NCI-H82 (cell line): ENCODE measurements at regions not wholly inside any gene's neighbourhood (a gene's known extent, or its start where the extent isn't known, plus 50 kb on each side); places are given as distances from the start of the nearest gene placed in this dataset.

ENCODE experiments used
- DNase-seq: peaks from one replicate; lab custom pipeline; 2025; lab: John Stamatoyannopoulos, UW

DNA sequence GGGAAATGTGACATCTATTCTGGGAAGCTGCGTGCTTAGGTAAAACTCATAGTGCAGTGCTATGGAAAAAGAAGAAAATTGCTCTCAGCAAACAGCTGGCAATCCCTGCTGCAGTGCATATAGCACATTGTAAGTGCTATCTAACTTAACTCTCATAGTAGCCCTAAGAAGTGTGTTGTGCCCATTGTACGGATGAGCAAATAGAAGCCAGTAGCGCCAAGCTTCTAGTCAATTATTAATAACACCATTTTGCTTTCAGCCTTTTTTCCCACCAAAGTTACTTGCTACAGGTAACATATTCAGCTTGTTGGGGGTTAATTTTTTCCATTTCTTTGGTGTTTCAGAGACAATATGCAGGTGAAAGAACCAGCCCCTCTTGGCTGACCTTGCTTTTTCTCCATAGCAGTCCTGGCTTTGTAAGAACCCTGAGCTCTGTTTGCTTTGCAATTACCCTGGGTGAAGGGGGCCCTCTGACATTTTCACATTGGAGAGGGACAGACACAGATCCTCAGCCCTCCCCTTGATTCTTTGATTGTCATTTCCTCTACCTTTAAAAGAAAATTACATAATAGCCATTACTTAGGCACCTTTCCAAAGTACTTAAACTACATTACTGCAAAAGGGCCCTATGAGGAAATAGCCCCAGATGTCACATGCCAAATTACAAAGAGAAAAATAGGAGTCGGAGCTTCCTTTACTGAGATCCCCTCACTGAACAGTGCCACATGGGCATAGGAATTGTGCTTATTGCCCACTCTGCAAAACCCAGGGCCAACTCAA, 576.2 kb upstream of the TBX3 start:
- no peak for DNase-seq

DNA sequence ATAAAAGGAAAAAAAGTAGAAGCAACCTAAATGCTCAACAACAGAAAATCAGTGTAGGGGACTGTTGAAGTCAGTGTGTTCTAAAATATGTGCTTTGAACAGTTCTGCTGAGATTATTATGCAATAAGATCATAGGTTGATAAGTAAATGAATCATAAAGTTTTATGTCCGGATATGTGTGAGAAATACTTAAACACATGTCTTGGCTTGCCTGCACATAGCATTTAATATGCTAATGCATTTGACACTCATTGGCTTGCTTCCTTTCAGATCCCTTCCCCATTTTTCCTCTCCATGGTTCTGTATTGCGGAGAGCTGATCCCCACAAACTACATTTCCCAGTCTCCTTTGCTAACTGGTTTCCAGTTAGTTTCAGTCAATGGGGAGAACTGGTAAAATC, 573.8 kb upstream of the TBX3 start:
- no peak for DNase-seq

DNA sequence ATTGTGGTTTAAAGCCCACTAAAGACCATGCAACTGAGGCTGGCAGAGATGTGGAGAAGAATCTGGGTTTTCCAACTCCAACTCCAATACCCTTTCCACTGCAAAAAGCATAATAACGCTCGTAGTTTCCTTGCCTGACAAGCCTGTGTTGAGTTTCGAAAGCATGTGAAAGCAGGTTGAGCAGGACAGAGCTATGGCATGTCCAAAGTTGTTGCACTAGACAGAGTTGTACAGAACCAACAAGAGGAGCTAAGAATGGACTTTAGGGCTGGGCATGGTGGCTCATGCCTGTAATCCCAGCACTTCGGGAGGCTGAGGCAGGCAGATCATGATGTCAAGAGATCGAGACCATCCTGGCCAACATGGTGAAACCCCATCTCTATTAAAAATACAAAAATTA, 572.0 kb upstream of the TBX3 start:
- DNase-seq: no peak

DNA sequence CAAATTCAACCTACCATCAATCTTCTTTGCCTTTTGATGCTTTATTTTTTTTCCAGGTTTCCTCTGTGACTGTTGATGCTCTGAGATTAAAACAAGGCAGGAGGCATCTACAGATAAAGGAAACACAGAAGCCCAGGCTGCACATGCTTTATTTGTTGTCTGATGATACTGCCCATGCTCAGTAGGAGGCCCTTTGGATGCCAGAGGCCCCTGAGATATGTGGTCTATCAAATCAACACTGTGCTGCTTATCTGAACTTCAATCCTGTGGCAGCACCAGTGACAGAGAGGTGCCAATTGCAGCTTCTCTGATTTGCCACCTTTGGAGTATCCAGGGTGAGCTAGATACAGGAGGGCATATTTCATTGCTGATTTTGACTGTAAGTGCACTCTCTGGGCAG, 571.3 kb upstream of the TBX3 start:
- DNase-seq: no peak

DNA sequence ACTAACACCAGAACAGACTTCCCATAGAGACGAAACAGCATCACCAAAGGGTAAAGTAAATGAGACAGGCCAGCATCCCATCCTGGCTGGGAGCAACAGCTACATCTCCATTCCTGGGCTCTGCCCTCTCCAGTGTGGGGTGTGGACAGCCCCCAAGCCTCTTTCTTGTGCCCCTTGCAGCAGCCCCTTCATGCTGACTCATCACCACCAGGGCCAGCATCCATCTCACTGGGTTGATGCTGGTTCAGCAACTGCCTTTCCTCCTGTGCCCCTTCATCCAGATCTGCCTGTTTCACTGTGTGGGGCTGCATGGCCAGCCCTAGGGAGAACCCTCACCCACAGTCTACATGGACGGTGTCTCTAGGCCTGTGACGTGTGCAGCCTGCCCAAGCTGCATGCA, 569.1 kb upstream of the TBX3 start:
- no peak for DNase-seq

DNA sequence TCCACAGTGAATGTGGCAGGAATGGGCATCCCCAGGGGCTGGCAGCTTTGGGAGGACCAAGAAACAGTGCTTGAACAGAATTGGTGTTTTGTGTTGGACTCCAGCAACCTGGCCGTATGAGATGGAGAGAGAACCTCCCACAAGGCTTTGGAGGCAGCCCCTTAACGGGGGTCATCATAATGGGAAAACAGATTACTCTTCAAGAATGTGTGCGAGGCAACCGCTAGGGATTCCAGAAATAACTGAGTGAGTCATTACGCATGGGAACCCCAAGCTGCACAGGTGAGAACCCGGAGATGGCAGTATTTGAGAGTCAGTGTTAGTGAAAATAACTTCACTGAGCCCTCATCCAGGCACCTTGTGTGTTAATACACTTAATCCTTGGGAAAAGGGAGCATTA, 567.8 kb upstream of the TBX3 start:
- no peak for DNase-seq

DNA sequence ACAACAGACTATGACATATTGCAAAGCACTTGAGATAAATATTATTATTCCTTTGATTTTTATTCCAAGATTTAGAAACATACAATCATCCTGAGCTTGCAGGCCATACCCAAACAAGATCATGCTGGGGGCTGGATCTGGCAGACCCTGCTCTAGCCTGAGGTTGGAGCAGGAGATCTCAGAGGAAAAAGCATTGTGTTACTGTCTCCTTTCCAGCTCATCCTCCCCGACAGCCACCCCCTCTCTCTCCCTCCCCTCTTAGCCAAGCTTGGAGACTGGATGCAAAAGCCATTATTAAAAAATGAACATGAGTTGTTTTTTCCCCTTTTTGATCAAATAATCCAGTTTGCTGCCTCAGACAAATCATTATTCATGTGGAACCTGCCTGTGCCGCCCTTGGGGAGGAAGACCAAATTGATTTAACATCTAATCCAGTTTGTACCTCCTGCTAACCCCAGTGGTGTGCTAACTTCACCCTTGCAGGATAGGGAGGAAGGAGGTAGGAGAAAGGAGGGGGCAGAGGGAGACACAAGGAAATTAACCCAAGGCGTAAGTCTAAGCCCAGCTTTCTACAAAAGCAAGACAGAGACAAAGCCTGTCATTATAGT, 565.8 kb upstream of the TBX3 start:
- peak; percentile 79 for DNase-seq

DNA sequence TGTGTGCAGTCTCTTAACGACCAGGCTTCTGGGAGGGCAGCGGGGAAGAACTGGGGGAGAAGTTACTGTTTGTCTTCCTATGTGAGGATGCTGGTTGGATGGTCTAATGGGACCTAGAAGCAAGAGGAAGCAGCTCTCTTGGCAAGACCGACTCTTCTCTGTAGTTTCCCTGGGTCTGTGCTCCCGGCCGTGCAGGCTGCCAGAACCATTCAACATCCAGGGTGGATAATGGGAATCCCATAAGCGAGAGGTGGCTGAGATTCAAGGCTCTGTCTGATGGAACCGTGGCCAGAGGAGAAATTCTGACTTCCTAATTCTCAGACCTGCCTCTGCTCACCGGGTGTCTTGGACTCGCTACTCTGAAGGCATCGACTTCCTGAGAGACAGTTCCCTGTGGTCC, 561.0 kb upstream of the TBX3 start:
- DNase-seq: no peak

DNA sequence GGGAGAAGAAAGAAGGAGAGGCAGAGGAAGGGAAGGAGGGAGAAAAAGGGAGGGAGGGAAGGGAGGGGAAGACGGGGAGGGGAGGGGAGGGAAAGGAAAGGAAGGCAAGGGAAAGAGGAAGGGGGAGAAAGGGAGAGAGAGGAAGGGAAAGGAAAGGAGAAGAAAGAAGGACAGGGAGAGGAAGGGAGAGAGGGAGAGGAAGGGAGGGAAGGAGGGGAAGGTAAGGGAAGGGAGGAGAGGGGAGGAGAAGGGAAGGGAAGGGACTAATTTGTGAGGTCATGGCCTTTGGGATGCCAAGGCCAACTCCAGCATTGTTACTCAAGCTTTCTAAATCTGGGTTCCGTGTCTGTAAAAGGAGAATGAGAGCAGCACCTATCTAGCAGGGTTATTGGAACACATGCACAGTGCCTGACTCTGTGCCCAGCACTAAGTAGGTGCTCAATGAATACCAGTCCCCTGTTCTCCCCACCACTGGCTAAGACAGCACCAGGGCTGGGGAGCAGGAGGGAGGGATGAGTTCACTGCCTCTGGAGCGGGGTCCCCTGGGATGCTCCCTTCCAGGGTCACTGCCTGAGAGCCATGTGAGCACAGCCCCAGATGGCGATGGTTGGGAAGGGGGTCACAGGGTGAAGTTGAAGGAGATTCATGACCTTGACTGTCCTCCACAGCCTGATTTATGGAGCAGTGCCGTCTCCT, 560.1 kb upstream of the TBX3 start:
- DNase-seq: no peak

DNA sequence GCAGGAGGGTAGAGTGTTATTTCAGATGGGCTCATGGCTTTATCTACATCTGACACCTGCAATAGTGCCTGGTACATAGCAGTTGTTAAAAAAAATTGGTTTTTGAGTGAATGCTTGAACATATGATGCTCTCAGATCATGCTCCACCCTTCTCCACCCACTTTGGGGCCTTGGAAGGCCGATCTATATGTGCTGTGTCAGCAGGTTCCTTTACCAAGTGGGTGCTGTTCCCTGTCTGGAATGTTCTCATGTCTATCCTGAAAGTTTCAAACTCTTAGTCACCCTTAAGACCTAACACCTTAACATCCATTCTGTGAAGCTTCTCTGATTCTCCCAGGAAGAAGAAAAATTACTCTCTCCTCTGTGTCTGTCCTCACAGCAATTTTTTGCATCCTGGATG, 556.3 kb upstream of the TBX3 start:
- DNase-seq: no peak

DNA sequence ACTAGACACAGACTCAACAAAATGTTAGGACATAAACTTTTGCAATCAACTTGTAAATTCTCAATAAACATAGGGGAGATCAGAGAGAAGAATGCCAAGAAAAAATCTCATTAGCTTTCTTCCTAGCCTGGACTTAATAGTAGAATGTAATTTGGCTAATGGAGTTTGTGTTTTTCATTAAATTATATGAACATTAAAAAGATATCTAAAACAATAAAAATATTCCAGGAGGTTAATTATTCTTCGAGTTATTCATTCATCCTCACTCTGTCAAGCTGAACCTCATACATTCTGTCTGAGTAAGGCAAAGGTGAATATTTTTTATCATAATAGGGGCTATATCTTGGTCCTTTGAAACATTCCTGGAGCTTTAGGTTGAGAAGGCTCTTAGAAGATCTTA, 551.9 kb upstream of the TBX3 start:
- DNase-seq: no peak

DNA sequence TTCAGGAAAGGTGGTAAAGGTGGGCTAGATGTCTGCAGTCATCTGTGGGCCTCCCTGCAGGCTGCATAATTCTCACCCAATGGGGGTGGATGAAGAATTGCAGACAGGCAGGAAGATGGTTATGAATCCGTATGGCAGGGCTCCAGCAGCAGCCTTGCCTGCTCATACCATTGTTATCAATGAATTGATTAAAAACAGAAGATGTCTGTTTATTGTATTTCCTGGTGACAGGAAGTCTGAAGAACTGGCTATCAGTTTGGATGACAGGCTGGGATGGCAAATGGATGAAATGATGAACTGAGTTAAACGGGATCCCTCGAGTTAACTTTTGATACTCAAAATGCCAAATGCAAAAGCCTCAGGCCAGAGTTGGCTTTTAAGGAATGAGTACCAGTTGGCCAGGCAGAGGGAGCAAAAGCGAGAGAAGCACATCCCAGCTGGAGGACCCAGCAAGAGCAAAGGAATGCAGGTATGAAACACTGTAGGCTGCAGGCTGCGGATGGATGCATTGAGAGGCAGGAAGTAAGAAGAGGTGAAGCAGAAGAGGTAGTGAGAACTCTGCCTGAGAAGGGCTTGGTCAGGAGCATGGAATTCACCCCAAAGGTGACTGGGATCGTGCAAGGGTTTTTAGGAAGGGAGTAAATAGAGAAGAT, 550.0 kb upstream of the TBX3 start:
- no peak for DNase-seq

DNA sequence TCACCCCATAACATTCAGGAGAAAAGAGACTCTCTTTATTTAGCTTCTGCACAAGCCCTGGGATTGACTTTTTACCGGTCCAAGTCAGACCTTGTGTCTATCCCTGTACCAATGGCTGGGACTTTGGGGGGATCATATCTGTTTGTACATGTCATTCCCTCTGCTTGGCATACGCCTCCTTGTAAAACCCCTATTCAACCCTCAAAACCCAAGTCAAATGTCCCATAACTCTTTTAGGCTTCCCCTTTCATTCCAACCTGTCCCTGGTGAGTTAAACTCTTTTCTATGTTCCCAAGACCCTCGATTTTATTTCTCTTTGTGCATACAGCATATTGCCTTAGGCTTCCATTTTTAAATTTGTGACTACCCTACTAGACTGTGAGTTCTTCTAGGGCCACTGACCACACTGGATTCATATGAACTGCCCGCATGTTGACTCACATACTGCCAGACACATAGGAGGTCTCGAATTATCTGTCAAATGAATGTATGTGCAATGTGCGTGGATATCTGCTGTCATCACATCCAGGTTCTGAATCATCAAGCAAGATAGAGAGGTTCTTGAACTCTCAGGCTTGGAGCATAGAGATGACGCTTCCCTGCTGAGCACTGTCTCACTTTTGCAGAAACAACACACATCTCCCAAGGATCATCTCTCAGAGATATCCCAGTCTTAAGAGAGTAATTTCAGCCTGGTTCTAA, 548.6 kb upstream of the TBX3 start:
- no peak for DNase-seq

DNA sequence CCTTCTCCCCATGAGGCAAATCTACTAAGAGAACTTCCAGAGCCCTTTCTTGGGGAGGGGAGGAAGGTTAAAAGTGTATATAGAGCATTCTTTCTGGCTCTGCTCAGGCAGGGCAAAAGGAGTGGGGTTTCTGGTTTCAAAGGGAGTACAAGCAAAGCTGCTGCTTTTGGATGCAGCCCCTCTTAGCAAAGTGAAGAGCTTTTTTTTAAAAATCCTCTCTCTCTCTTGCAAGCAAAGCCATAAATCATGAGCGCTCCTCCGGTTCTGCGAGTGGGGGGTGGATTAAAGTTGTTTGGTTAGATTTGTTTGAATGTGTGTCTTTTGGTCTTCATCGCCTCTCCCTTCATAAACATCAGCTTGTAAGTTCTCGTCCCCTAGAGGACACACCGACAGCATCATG, 546.6 kb upstream of the TBX3 start:
- no peak for DNase-seq

DNA sequence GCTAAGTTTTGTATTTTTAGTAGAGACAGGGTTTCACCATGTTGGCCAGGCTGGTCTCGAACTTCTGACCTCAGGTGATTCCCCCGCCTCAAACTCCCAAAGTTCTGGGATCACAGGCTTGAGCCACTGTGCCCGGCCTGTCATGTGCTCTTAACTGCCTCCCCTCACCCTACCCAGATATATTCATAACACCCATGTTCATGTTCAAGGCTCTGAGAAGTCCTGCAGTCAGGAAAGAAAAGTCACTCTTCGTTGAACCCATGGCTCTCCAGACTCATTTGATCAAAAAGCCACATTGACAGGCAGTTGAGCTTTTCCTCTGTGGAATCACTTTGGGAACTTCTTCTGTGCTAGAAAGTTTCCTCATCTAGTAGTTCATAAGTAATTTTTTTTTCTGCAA, 545.5 kb upstream of the TBX3 start:
- DNase-seq: no peak

DNA sequence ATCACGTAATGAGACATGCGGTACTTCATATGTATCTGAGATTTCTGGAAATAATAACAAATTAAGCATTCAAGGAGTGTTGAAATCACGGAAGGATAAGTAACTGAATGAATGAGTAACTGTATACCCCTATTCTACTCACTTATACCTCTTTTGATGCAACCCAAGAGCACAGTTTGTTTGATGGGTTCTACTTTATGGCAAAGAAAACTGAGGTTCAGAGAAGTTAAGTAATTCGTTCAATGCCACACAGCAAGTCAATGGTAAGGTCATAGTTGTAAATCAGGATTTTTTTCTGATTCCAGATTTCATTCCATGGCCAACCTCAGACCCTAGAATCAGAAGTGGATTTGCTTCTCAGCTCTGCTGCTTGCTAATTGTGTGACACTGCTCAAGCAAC, 544.5 kb upstream of the TBX3 start:
- no peak for DNase-seq

DNA sequence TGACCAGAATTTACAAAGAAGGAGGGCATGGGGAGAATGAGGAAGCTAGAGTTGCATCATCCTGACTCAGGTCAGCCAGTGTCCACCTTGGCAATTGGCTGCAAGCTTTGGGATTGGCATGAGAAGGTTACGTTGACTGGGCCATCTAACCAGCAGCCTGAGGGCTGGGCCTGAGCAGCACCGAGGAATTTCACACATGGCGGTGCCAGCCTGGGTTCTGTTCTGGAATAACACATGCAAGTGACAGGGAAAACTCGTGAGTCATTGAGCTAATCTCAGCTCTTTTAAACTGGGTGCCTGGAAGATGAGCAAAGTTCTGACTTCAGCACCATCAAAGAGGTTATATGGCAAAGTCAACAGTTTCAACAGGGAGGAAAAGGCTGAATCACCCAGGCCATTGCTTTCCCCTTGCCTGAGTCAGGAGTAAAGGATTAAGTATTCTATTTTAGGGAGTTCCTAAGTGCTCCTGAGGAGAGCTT, 543.2 kb upstream of the TBX3 start:
- no peak for DNase-seq

DNA sequence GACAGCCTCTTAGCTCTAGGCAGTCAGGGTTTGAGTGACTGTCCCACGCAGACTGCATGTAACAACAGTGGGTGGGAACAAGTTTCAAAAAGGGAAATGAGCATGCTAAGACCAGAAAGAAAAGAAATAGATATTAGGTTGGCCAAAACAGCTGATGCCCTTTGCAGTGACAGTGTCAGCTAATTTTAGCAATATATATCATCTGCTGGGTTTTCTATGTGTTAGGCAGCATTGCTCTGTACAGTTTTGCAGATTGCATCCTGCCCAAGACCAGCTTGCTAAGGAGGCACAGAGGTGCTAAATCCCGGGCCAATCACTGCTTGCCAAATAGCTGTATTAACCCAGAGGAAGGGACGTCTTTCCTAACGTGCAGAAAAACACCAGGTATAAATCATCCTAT, 541.9 kb upstream of the TBX3 start:
- no peak for DNase-seq

DNA sequence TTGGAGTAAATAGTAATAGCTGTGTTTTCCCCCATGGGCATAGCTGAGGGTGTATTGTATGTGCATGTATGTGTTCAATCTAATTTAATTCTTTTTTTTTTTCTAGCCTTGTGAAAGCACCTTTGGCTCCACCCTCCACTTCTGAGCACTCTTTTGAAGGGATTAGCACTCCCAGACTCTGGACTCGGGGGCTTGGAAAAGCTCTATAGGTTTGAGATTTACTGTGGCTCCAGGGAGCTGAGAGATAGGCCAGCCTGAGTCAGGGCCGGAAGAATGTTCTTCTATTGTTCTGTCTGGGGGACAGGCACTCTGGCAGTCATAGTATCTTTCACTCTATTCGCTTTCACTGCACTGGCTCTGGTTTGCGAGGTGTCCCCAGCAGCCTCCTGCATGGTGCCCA, 540.0 kb upstream of the TBX3 start:
- DNase-seq: peak; percentile 72

DNA sequence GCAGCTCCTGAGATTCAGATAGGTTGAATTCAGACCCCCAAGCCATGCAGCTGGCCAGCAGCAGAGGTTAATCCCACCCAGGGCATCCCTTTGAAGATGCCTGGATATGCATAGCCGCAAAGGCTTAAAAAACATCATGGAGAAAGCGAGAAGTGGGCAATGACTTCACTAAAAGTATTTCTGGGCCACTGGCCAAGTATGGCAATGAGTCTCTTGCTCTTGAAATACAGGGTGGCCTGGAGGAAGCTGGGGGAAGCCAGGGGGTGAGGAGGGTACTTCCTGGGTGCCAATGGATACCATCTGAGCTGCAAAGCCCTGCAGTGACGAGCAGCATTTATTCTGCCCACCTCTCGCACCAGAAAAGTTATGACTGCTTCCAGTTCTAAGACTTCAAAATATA, 539.3 kb upstream of the TBX3 start:
- no peak for DNase-seq

DNA sequence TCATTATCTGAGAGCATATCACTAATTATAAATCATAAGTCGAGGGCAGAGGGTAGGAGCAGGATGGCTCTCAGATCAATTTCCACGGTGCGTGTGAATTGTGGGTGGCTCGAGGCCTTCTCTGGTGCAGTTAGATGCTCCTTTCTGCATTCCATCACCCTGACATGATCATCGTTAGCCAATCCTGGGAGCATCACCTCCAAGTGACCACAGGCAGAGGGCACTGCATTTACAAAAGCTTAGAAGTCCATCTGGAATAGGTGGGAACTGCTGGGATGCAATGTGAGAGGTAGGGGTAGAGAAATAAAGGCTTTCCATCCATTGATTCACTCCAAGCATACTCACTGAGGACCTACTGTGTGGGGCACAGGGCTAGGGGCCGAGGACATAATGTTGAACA, 538.2 kb upstream of the TBX3 start:
- DNase-seq: no peak

DNA sequence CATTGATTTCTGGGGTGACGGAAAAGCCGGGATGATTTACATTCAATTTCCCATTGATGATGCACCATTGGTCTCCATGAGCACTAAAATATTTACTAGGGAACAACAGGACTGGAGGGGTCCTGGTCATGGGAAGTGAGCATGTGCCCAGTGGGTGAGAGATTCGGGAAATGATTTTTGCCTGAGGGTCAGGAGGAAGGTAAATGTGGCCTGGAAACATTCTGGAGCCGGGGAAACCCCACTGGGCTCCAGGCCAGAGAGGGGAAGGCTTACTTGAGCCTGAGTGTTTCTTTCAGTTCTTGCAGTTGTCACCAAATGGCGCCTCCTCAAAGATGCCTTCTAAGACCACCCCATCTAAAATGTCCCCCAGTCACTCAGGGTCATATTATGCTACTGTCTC, 532.3 kb upstream of the TBX3 start:
- DNase-seq: no peak
